Spleen (tissue), 11 donors: ENCODE measurements at regions not wholly inside any gene's neighbourhood (a gene's known extent, or its start where the extent isn't known, plus 50 kb on each side); places are given as distances from the start of the nearest gene placed in this dataset.

Experiments used
- DNase-seq: peaks from one replicate; pipeline ENCODE4 v3.0.0-alpha.2; 2020
- H3K27ac ChIP-seq, 8 donors: fragments of 200-600 bp; sonication (generic) in 7 of 8; 1 replicate in 4 of 8; 2 replicates in 4 of 8; pipeline versions ENCODE4 v1.5.0 to v1.8.0; 2016 to 2021; ENCODE audit warnings: inconsistent platforms in 4 of 8, mild to moderate bottlenecking in 4 of 8, moderate library complexity in 1 of 8
- H3K27me3 ChIP-seq, 7 donors: fragments of 200-600 bp; sonication (generic) in 6 of 7; replicated peaks in 1 of 7; 1 replicate in 4 of 7; 2 replicates in 3 of 7; pipeline versions ENCODE4 v1.5.0 to v1.8.0; 2016 to 2021; ENCODE audit warnings: inconsistent platforms in 3 of 7, mild to moderate bottlenecking in 1 of 7
- H3K36me3 ChIP-seq, 6 donors: fragments of 200-600 bp; sonication (generic) in 5 of 6; 1 replicate in 4 of 6; 2 replicates in 2 of 6; pipeline versions ENCODE4 v1.5.0 to v1.8.0; 2016 to 2021; ENCODE audit warnings: inconsistent platforms in 2 of 6
- H3K4me1 ChIP-seq, 6 donors: fragments of 200-600 bp; sonication (generic) in 5 of 6; 1 replicate in 3 of 6; 2 replicates in 3 of 6; pipeline versions ENCODE4 v1.5.0 to v1.8.0; 2016 to 2021; ENCODE audit warnings: inconsistent platforms in 3 of 6
- H3K4me3 ChIP-seq, 8 donors: fragments of 200-600 bp; sonication (generic) in 7 of 8; 1 replicate in 4 of 8; 2 replicates in 4 of 8; pipeline versions ENCODE4 v1.5.0 to v1.8.0; 2016 to 2021; ENCODE audit warnings: inconsistent platforms in 4 of 8, mild to moderate bottlenecking in 4 of 8, moderate library complexity in 2 of 8
- H3K9me3 ChIP-seq, 8 donors: fragments of 200-600 bp; sonication (generic) in 7 of 8; 1 replicate in 4 of 8; 2 replicates in 4 of 8; pipeline versions ENCODE4 v1.5.0 to v1.8.0; 2016 to 2021; ENCODE audit warnings: inconsistent platforms in 4 of 8
- CTCF ChIP-seq, 11 experiments: fragments of 200-600 bp in 7 of 11; fragments of 450-650 bp in 4 of 11; sonication (generic) in 4 of 11; IDR thresholded peaks in 8 of 11; conservative IDR thresholded peaks in 3 of 11; 1 replicate in 7 of 11; 2 replicates in 4 of 11; pipeline versions ENCODE4 v1.4.0 to v1.8.0; 2016 to 2021; ENCODE audit warnings: antibody characterized with exemption in 11 of 11, inconsistent platforms in 4 of 11, mild to moderate bottlenecking in 1 of 11
- POLR2A ChIP-seq, 3 donors: fragments of 450-650 bp; IDR thresholded peaks; one replicate each; pipeline ENCODE4 v1.5.1; 2017; ENCODE audit warnings: antibody characterized with exemption in 3 of 3, mild to moderate bottlenecking in 1 of 3
- POLR2AphosphoS5 ChIP-seq, 3 donors: sonication (generic); formaldehyde crosslinking; IDR thresholded peaks; one replicate each; pipeline ENCODE4 v1.5.1; 2017; ENCODE audit warnings: antibody characterized with exemption in 3 of 3
- WGBS, 5 donors: extraction: QIAGEN DNeasy Blood & Tissue Kit in 3 of 5; methylation state at CpG; one replicate each; pipeline versions ENCODE4 v1.1.5 to v1.1.7; 2013 to 2018; 5-methylcytosine and 5-hydroxymethylcytosine counted together
- intact Hi-C: fragments of 100-400 bp; cut with DNase I; formaldehyde crosslinking; loops from one replicate; pipeline ENCODE4 v1.15.0; 2023; ENCODE audit warnings: low total_unique reads
- donor health status: healthy with polysubstance abuse.
- donor health status: DM: no; HTN: no; CAD: no; lungs with moderate emphysema.
- donor health status: DM: no; HTN: no; CAD: no.
- donor health status: Bipolar disorder and iron deficiency.
- donor health status: healthy.
- donor health status: DM: no; HTN: no; CAD: no.
- donor health status: DM: yes; HTN: yes; CAD: no.

GRCh38 chr6:140041056-140041455 lies 666.6 kb upstream of the CITED2 start:
- Histone ChIP-seq H3K9me3 (peaks cover 0 to 10% (median 8%) of the 10 kb centered on the region in 8 donors), H3K36me3 (no peaks in the 10 kb centered on the region), H3K27ac (no peak overlapping the region), H3K4me3 (no peak overlapping the region), H3K4me1 (peaks cover 0 to 11% (median 0%) of the 10 kb centered on the region in 6 donors), H3K27me3 (no peaks in the 10 kb centered on the region)
- intact Hi-C loops, result no loop called here
- DNase-seq, result no peak
- TF ChIP-seq POLR2A (IDR thresholded peaks at IDR 0.05) (no peak), CTCF (IDR thresholded peaks at IDR 0.05 in 8 of 11, conservative IDR thresholded peaks at IDR 0.05 in 3 of 11) (no peak), POLR2AphosphoS5 (IDR thresholded peaks at IDR 0.05) (no peak)

- WGBS, 5 donors, result 63 to 82% (median 75%) methylated on average over 1 of the region's 1 CpG
- DNase-seq, result no peak
- TF ChIP-seq POLR2A (IDR thresholded peaks at IDR 0.05), result no peak
- TF ChIP-seq POLR2AphosphoS5 (IDR thresholded peaks at IDR 0.05), result no peak
- no peak for TF ChIP-seq CTCF (IDR thresholded peaks at IDR 0.05 in 8 of 11, conservative IDR thresholded peaks at IDR 0.05 in 3 of 11)
- Histone ChIP-seq H3K9me3 (peaks cover 0 to 10% (median 9%) of the 10 kb centered on the region in 8 donors), H3K4me3 (no peak overlapping the region), H3K4me1 (peaks cover 0 to 7% (median 0%) of the 10 kb centered on the region in 6 donors), H3K27me3 (no peaks in the 10 kb centered on the region), H3K27ac (no peak overlapping the region), H3K36me3 (no peaks in the 10 kb centered on the region)
- intact Hi-C loops, result no loop called here
Measured at GRCh38 chr6:140040396-140040795, 665.9 kb upstream of the CITED2 start.

GRCh38 chr6:140039364-140039763 lies 664.9 kb upstream of the CITED2 start:
- peaks cover 0 to 7% (median 0%) of the 10 kb centered on the region in 6 donors for H3K4me1 ChIP-seq
- no peak overlapping the region for H3K4me3 ChIP-seq
- H3K9me3 ChIP-seq, result peaks cover 0 to 10% (median 9%) of the 10 kb centered on the region in 8 donors
- TF ChIP-seq POLR2AphosphoS5 (IDR thresholded peaks at IDR 0.05) (no peak), POLR2A (IDR thresholded peaks at IDR 0.05) (no peak), CTCF (IDR thresholded peaks at IDR 0.05 in 8 of 11, conservative IDR thresholded peaks at IDR 0.05 in 3 of 11) (no peak)
- intact Hi-C loops, result no loop called here
- 56 to 80% (median 63%) methylated on average over 2 of the region's 2 CpGs for WGBS, 5 donors
- H3K27ac ChIP-seq, result no peak overlapping the region
- no peaks in the 10 kb centered on the region for H3K27me3 ChIP-seq
- DNase-seq, result no peak
- H3K36me3 ChIP-seq, result no peaks in the 10 kb centered on the region

GRCh38 chr6:140036196-140036595 lies 661.7 kb upstream of the CITED2 start:
- WGBS, 5 donors, result 52 to 82% (median 72%) methylated on average over 3 of the region's 3 CpGs
- TF ChIP-seq CTCF (IDR thresholded peaks at IDR 0.05 in 8 of 11, conservative IDR thresholded peaks at IDR 0.05 in 3 of 11), result no peak
- no peak for TF ChIP-seq POLR2A (IDR thresholded peaks at IDR 0.05)
- TF ChIP-seq POLR2AphosphoS5 (IDR thresholded peaks at IDR 0.05), result no peak
- peaks cover 0 to 10% (median 9%) of the 10 kb centered on the region in 8 donors for H3K9me3 ChIP-seq
- no peaks in the 10 kb centered on the region for H3K36me3 ChIP-seq
- no peak overlapping the region for H3K27ac ChIP-seq
- H3K4me1 ChIP-seq, result peaks cover 0 to 7% (median 0%) of the 10 kb centered on the region in 6 donors
- intact Hi-C loops, result no loop called here
- H3K4me3 ChIP-seq, result no peak overlapping the region
- H3K27me3 ChIP-seq, result no peaks in the 10 kb centered on the region
- no peak for DNase-seq
